ENCODE measurements at regions not wholly inside any gene's neighbourhood (a gene's known extent, or its start where the extent isn't known, plus 50 kb on each side); places are given as distances from the start of the nearest gene placed in this dataset.
"Not testable (repeated sequence)": the region's sequence is repeated elsewhere in the genome, so short reads cannot be mapped to it uniquely, and the experiment has no call there.

- DNase-seq (no peak), ATAC-seq (replicated peaks) (no peak)
- Mint-ChIP-seq H3K27me3 (no peaks in the 10 kb centered on the region), H3K4me3 (no peak overlapping the region), H3K27ac (no peak overlapping the region), H3K4me1 (no peaks in the 10 kb centered on the region), H3K9me3 (peaks cover 18 to 22% of the 10 kb centered on the region in 2 donors), H3K36me3 (no peaks in the 10 kb centered on the region)
These were observed 301.2 kb downstream of the OR4C45 start for GRCh38 chr11:50333861-50334260.

GRCh38 chr11:50337432-50337831 lies 304.8 kb downstream of the OR4C45 start:
- H3K4me1 Mint-ChIP-seq; H3K27ac Mint-ChIP-seq; DNase-seq; ATAC-seq (replicated peaks); H3K36me3 Mint-ChIP-seq; H3K27me3 Mint-ChIP-seq; H3K4me3 Mint-ChIP-seq: not testable (repeated sequence)
- H3K9me3 Mint-ChIP-seq, result peaks cover 18 to 19% of the 10 kb centered on the region in 2 donors

- H3K27me3 Mint-ChIP-seq; DNase-seq; H3K4me1 Mint-ChIP-seq; H3K4me3 Mint-ChIP-seq; H3K36me3 Mint-ChIP-seq; H3K9me3 Mint-ChIP-seq; H3K27ac Mint-ChIP-seq; ATAC-seq (replicated peaks): not testable (repeated sequence)
These were observed 315.3 kb downstream of the OR4C45 start for GRCh38 chr11:50348018-50348417.

GRCh38 chr11:50379484-50379883 lies 346.8 kb downstream of the OR4C45 start:
- peaks cover 9 to 14% of the 10 kb centered on the region in 2 donors for H3K9me3 Mint-ChIP-seq
- no peak overlapping the region for H3K27ac Mint-ChIP-seq
- no peaks in the 10 kb centered on the region for H3K27me3 Mint-ChIP-seq
- no peaks in the 10 kb centered on the region for H3K36me3 Mint-ChIP-seq
- ATAC-seq (replicated peaks), result no peak
- H3K4me3 Mint-ChIP-seq, result no peak overlapping the region
- no peaks in the 10 kb centered on the region for H3K4me1 Mint-ChIP-seq
- no peak for DNase-seq

- ATAC-seq (replicated peaks) (no peak), DNase-seq (no peak)
- Mint-ChIP-seq H3K4me1 (no peaks in the 10 kb centered on the region), H3K9me3 (peaks cover 15 to 24% of the 10 kb centered on the region in 2 donors), H3K27me3 (no peaks in the 10 kb centered on the region), H3K27ac (no peak overlapping the region), H3K4me3 (no peak overlapping the region), H3K36me3 (peaks cover 0 to 5% of the 10 kb centered on the region in 2 donors)
These were observed 361.3 kb downstream of the OR4C45 start for GRCh38 chr11:50394017-50394416.

- peaks cover 6 to 9% of the 10 kb centered on the region in 2 donors for H3K9me3 Mint-ChIP-seq
- DNase-seq (no peak), ATAC-seq (replicated peaks) (no peak)
These were observed 380.2 kb downstream of the OR4C45 start for GRCh38 chr11:50412832-50413231.

GRCh38 chr11:50423208-50423607 lies 390.5 kb downstream of the OR4C45 start:
- H3K36me3 Mint-ChIP-seq, result no peaks in the 10 kb centered on the region
- no peaks in the 10 kb centered on the region for H3K4me1 Mint-ChIP-seq
- DNase-seq (no peak), ATAC-seq (replicated peaks) (no peak)
- H3K27me3 Mint-ChIP-seq, result no peaks in the 10 kb centered on the region
- H3K27ac Mint-ChIP-seq, result no peak overlapping the region
- no peak overlapping the region for H3K4me3 Mint-ChIP-seq
- H3K9me3 Mint-ChIP-seq, result peaks cover 5 to 8% of the 10 kb centered on the region in 2 donors

More at GRCh38 chr11:50412832-50413231, 380.2 kb downstream of the OR4C45 start:
- H3K27me3 Mint-ChIP-seq, result no peaks in the 10 kb centered on the region
- H3K27ac Mint-ChIP-seq, result no peak overlapping the region
- H3K36me3 Mint-ChIP-seq, result no peaks in the 10 kb centered on the region
- no peaks in the 10 kb centered on the region for H3K4me1 Mint-ChIP-seq
- H3K4me3 Mint-ChIP-seq, result no peak overlapping the region
